Stimulated activated CD8-positive, alpha-beta memory T cell treated with anti-CD3 and anti-CD28 coated beads, Interleukin-12 subunit alpha, Interleukin-12 subunit beta, amount 100 ng/mL, for 24 hours (primary cell): ENCODE measurements at regions not wholly inside any gene's neighbourhood (a gene's known extent, or its start where the extent isn't known, plus 50 kb on each side); places are given as distances from the start of the nearest gene placed in this dataset.
"Not testable (repeated sequence)": the region's sequence is repeated elsewhere in the genome, so short reads cannot be mapped to it uniquely, and the experiment has no call there.

Experiments used
- DNase-seq: peaks from one replicate; pipeline ENCODE4 v3.0.0-alpha.2; 2020; ENCODE audit errors: extremely low read depth

DNA sequence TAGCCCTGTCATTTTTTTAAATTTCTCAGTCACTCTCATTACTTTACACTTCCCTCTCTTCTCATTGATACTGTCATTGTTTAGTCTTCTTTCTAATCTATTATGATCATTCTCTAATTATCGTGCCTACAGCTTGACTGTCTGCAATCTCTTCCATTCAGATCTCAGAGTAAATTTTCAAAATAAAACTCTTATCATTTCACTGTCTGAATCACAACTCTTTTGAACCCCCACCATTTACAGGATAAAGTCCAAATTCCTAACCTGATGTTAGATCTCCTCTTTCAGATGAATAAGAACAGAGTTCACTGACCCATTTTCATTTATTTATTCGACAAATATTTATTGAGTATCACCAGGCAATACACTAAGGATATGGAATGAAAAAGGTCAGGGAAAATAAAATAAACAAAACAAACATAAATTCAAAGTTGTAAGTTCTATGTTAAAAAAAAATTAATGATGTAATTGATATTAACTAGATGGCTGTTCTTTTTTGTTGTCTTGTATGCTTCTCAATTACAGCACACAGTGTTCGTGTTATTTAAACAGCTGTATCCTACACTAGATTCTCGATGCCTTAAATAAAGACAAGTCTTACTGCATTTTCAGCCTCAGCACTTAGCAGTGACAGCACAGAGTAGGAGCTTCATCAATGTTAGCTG, 631.0 kb downstream of the IRS1 start:
- DNase-seq, result no peak

DNA sequence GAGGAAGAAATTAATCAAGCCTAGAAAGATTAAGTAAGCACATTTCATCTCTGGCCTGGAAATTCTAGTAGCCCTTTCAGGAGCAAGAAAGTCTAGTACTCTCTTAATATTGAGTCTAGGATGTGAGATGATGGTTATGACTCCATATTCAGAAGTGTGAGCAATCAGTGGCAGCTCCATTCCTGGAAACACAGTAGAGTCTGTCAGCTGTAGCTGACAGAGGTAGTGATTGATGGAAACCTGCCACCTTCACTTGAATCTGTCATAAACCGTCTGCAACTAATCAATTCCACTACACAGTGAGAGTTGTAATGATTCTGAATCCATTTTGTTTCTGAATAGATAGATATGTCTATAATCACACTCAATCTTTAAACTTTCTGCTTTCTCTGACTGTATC, 635.1 kb downstream of the IRS1 start:
- no peak for DNase-seq

DNA sequence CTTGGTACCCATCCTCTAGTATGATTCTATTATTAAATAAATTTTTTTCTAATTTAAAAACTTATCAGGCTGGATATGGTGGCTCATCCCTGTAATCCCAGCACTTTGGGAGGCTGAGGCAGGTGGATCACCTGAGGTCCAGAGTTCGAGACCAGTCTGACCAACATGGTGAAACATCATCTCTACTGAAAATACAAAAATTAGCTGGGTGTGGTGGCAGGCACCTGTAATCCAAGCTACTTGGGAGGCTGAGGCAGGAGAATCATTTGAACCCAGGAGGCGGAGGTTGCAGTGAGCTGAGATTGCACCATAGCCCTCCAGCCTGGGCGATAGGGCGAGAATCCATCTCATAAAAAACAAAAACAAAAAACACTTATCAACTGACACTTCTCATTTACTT, 639.0 kb downstream of the IRS1 start:
- not testable (repeated sequence) for DNase-seq

DNA sequence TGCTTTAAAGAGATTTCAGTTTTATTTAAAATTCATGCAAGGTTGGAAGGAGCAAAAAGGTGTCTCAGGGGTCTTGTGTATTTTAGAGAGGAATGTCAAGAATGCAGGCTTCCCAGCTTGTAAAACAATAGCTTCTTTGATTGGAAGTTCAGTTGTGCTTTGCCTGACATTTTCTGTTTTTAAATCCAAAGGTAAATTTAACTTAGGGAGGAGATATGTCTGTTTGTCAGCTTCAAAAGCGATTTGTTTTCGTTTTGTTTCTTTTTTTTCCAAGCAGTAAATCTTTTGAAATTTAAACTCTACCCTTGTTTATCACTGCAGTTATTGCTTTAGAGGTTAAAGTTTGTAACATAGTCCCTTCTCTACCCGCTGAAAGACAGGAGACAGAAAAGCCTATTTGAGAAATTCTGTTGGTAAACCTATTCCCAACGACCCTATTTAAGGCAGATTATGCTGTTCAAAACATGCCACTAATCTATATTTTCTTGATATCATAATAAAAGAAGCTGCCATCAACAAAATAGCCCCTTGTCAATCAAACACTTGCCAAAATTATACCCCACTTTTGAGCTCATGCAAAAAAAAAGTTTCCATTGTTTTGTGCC, 639.6 kb downstream of the IRS1 start:
- no peak for DNase-seq

DNA sequence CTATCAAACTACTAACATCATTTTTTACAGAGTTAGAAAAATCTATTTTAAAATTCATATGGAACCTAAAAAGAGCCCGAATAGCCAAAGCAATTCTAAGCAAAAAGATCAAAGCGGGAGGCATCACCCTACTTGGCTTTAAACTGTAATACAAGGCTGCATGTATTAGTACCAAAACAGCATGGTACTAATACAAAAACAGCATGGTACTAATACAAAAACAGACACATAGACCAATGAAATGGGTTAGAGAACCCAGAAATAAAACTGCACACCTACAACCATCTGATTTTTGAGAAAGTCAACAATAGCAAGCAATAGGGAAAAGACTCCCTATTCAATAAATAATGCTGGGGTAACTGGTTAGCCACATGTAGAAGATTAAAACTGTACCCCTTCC, 640.7 kb downstream of the IRS1 start:
- no peak for DNase-seq

DNA sequence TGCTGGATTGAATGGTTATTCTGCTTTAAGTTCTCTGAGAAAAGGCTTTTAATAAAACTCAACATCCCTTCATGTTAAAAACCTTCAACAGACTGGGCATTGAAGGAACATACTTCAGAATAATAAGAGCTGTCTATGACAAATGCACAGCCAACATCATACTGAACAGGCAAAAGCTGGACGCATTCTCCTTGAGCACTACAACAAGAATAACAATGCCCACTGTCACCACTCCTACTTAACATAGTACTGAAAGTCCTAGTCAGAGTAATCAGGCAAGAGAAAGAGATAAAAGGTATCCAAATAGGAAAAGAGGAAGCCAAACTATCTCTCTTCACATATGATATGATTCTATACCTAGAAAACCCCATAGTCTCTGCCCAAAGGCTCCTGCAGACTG, 641.4 kb downstream of the IRS1 start:
- DNase-seq, result no peak

DNA sequence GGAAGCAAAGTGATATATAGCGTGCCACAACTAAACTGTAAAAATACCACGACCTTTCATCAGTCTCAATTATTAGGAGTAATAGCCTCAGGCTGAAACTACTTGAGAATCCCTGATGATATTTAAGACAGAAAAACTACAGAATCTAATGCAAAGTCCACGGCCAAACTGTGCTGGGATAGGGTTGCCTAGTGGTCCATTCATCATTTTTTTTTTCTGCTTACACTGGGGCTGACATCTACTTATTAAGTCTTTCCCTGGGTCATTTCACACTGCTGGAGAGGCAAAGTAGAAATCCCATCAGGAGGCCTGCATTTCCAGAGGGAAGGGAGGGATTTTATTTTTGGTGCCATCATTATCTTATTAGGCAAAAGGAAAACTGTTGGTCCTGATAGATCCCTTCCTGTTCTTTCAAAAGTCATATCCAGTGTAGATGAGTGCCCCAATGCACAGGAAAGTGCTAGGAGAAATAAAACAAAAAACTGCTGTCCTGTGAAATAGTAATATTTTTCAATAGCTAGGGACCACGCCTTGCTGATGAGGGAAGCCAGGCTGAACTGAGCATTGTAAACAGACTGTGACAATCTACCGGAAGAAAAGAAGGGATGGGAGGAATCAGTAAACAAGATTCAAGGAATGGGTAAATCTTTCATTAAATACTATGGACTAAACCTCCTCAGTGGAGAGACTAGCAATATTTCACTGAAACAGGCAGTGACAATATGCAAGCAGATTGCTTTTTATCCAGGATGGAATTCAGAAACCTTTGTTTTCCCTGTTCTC, 644.3 kb downstream of the IRS1 start:
- no peak for DNase-seq

DNA sequence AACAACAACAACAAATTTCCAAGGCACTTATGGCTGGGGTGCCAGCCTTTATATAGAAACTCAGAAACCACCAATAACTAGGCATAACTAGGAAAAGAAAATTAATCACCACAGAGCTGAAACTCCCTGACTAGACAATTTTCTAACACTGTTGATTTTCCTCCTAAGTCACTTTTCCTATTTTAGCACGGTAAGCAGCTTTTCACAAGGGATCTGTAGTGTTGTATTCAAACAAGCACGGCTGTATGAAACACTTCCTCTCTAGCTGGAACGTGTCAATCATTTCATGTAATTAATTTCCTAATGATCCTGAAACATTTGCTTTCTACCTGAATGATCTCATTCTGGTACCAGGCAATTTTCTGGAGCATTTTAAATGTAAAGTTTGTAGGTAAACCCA, 645.0 kb downstream of the IRS1 start:
- no peak for DNase-seq

DNA sequence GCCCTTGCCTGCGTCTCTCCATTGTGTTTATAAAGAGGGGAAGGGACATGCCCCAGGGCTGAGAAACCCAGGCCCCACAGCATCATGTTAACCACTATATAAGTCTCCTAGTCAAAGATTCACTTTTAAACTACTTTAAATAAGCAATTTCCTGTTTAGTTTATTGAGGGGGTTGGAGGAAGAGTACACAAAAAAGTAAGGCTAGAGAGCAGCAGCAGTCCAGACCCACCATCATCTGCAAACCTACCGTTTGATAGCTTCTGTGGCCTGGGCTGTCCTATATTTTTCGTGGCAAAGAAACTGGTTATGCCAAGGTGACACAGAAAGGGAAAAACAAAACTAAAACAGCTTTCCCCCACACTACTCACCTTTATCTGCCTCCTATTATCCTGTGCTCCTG, 646.1 kb downstream of the IRS1 start:
- no peak for DNase-seq

DNA sequence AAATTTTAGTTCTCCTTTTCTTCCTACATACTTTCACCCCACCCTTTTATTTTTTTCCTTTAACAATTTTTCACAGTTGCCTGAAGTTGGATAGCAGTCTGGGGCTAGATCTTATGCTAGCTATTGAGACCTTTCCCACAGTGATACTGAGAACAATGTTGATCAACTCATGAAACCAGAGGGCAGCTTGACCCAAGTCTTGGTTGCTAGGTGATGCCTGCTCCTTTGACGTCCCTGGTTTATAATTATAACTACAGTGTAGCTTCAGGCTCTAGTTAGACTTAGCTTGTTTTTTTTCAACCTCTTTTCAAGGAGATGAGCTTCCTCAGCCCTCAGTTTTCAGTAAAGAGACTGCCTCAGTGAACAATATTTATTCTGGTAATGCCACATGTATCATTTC, 648.5 kb downstream of the IRS1 start:
- DNase-seq, result no peak

DNA sequence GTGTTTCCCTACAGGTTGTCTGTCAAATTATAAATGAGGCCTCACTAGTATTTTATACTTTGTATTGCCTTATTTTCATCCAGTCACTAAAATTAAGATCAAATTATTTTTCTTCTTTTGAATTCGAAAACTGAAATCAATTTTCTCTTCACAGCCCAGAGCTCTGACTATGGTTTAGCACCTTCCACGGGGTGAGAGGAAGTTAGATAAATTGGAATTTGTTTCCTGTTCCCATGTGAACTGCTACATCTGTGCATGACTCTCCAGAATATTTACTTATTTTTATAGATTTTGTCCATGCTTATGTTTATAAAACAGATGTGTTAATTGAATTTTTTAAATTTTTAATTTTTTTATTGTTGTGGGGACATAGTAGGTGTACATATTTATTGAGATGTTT, 656.5 kb downstream of the IRS1 start:
- no peak for DNase-seq

DNA sequence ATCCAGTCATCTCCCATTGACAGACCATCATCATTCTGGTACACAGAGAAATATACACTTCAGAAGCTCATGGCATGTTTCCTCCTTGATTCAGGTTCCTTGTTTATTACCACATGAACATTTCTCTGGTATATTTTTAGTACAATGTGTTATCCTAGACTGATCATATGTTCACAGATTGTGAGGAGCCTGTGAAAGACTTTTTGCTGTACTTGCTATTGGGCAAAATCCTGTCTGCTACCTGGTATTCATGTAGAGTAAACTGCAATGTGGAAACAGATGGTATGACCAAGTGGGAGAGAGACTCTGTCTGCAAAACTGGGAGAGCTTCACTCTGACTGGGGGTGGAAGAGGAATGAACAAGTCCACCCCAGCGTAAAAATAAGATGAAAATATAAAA, 657.2 kb downstream of the IRS1 start:
- DNase-seq, result no peak

DNA sequence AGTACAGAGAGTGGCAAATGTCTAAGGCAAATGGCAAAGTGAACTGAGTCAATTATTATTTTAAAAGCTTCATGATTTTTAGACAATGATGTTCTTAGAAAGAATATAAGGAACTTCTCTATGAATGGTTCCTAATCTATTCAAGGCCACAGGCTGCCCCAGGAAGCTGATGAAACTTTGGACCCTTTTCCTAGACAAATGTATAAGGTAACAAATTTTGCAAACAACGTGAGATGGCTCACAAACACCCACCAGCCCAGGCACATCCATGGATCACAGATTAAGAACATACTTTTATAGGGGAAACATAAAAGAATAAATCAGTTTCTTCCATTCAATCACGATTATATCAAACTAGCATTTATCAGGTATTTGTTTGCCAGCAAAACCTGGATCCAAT, 659.0 kb downstream of the IRS1 start:
- DNase-seq, result no peak

DNA sequence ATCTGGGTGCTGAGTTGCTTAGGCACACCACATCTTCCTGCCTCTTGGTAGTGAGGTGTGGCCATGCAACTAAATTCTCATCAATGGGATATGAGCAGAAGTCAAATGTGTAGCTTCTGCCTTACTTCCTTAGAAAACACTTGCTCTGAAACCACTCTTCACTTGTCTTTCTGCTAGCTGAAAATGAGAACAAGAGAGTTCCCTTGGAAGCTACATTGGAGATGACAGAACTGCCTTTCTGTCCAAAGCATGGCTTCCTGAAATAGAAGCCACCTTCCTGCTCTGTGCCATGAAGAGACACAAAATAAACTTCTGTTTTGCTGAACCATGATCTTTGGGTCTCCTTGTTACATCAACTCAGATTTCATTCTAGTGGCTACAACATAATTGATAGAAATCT, 659.9 kb downstream of the IRS1 start:
- no peak for DNase-seq

DNA sequence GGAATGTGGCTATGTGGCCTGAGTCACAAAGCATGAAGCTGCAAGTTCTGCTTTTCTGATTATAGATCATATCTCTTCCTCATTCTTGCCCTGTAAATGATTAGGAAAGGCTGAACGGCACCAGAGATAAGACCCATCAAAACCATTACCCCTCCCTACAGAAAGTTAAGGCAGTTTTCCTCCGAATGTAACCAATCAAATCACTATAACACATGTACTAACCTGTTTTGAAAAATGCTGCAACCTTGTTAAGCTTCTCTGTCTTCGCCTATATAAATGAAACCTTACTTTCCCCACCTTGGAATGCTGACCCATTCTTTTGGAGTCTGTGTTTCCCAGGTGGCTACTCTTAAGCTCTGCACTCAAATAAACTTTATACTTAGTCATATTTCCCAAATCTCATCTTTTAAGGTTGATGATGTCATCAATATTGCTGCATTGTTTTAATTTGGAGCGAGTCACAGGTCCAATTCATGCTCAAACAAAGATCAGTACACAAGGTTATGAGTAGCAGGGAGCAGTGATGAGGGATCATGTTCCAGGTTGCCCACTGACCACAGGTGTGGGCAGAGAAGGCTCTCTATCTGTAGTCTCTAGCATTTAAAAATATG, 662.3 kb downstream of the IRS1 start:
- DNase-seq, result no peak

DNA sequence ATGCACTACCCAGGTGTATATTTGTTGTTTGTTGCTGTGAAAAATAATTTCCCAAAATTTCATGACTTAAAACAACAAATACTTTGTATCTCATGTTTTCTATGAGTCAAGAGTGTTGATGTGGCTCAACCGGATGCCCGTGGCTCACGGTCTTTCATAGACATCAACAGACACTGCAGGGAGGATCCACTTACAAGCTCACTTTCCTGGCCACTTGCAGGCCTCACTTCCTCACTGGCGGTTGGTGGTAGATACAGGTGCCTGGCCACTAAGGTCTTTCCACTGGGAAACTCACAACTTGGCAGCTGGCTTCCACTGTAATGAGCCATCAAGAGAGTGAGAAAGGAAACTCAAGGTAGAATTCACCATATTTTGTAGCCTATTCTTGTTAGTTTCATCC, 662.9 kb downstream of the IRS1 start:
- DNase-seq, result no peak

DNA sequence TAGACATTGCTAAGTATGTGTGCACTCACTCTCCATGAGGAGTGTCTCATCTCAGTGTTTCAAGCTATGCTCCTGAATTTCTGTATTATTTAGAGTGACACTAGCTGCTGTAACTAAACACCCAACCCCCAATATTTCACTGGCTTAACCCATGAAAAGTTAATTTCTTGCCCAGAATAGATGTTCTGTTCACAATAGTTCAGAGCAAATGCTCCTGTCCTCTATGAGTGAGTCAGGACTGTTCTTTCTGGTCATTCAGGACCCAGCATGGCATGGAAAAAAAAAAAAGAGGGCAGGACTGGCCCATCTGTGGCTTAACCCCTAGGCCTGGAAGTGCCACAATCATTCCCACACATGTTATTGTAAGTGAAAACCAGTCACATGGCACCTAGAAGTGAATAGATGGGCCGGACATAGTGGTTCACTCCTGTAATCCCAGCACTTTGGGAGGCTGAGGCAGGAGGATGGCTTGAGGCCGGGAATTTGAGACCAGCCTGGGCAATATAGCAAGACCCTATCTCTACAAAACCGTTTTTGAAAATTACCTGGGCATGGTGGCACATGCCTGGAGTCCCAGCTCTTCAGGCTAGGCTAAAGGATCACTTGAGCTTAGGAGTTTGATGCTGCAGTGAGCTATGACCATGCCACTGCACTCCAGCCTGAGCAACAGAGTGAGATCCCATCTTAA, 663.6 kb downstream of the IRS1 start:
- no peak for DNase-seq

DNA sequence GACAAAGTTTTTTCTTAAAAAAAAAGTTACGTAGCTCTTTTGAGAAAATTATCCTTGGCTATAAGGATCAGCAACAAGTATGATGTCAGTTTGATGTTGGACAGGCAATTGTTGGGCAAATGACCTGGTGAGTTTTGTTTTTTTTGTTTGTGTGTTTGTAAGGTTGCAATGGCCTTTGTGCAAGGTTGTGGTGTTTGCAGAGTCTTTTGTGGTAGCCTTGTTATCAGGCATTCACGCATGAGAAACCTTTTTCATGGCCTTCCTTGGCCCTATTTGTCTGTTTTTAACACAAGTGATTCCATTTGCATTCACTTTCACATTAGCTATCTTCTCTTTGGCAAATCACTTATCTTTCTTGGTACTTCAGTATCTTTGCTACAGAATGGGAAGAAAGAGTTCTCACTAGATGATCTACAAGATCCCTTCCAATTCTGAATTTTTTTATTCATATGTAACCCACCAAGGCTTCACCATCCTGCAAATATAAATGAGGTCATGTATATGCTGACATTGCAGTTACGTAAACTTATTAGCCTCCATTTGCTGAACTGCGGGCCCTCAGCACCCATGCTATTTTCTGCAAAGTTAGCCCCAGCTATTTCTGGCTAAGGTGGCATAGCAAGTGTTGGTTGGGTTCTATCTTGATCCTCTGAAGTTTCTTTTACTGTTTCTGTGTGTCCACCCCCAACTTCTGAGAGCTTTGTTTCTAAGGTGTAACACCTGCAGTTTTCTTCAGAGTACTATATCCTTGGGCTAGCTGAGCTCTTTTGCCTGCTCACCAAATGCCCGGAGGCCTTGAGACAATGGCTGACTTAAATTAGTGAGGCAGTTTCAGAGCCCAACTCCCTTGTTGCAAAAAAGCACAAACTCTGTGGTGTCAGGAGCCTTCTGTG, 667.1 kb downstream of the IRS1 start:
- no peak for DNase-seq

DNA sequence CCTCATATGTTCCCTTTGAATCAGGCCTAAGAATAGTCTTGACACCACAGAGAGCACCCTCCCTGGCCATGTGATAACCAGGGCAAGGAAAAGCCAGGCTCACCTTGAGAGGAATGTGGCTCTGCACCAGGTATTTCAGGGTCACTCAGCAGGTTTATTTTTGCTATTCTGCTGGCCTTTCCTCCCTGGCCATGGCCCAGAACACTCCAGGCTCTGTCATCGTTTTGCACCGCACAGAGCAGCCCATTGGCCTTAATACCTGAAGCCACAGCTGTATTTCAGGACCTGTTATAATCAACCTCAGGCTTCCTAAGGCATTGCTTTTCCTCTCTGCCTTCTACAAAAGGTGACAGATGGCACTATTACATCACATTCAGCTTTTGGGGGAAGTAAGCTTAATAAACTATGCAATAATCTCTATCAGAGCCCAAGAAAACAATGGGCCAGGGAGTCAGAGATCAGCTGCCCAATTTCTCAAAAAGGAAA, 668.3 kb downstream of the IRS1 start:
- DNase-seq, result no peak

DNA sequence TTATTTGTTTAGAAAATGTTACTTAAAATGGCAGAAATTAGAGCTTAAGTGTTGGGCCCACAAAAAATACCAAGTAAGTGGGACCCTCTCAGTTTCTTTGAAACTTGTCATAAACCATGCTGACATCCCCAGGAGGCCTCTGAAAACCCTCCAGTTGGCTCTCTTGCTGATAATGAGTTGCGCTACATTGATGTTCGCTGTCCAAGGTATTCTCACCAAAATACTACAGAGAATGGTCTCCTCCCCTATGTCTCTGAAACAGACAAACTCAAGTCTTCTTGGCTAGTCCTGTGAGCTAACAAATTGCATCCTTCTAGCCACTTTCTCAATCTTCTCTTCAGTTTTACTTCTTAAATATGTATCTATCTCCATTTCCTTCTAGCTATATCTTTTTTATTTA, 669.4 kb downstream of the IRS1 start:
- DNase-seq, result no peak

DNA sequence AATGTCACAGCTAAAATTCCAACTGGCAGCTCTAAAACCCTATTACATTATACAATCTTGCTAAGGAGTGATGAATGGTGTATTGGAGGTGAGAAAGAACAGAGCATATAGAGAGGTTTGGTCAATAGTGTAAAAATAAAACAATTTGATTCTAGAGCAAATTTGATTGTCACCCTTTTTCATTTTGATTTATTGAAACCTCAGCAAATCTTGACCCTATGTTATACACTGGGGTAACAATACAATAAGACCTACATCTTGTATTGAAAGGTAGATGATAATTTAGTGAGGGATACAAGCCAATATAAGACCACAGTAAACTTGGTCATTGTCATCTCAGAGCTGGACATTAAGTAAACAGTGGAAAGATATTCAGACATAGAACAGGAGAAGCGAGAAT, 671.9 kb downstream of the IRS1 start:
- no peak for DNase-seq
